SK-N-SH treated with all-trans-retinoic acid at 6 μM for 48 hours (cell line): ENCODE measurements at regions not wholly inside any gene's neighbourhood (a gene's known extent, or its start where the extent isn't known, plus 50 kb on each side); places are given as distances from the start of the nearest gene placed in this dataset.

ENCODE experiments used
- CSDC2 ChIP-seq: fragments of 250-450 bp; sonication (Bioruptor Pico); IDR thresholded peaks from 2 replicates; pipeline ENCODE4 v1.5.0; 2020; ENCODE audit warnings: mild to moderate bottlenecking, moderate library complexity
- TSHZ2 ChIP-seq: fragments of 250-450 bp; sonication (Bioruptor Pico); IDR thresholded peaks from 2 replicates; pipeline ENCODE4 v1.5.0; 2020; ENCODE audit warnings: mild to moderate bottlenecking, moderate library complexity
- ZFP30 ChIP-seq: fragments of 450-650 bp; formaldehyde crosslinking; IDR thresholded peaks from 2 replicates; pipeline ENCODE4 v1.5.0; 2022; ENCODE audit warnings: mild to moderate bottlenecking, moderate library complexity
- TF ChIP-seq, protein P1 (sequence below): fragments of 250-450 bp; sonication (Bioruptor Pico); IDR thresholded peaks from 2 replicates; pipeline ENCODE4 v1.8.0; 2020; ENCODE audit warnings: mild to moderate bottlenecking, moderate library complexity, borderline replicate concordance

DNA sequence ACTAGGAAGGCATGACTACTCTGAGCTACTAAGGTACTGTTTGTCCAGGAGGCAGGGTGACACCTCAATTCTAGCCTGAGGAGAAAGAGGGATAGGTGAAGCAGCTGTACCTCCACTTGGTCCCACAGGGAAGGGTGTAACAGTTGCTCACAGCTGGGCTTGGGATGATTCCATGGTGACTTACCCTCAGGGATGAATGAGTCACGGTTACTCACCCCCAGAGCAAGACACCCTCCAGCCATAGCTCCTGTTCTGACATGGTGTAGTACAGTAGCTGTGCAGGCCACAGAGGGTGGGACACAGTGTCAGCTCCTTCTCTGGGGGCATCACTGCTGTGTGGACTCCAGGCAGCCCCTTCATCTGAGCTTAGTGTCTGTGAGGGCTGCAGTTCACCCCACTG, 868.6 kb upstream of the SEMA6D start:
- TF ChIP-seq ZFP30 (CRISPR knock-in tag) (no peak), TSHZ2 (CRISPR knock-in tag) (no peak), CSDC2 (CRISPR knock-in tag) (no peak)
- TF ChIP-seq, protein P1, sequence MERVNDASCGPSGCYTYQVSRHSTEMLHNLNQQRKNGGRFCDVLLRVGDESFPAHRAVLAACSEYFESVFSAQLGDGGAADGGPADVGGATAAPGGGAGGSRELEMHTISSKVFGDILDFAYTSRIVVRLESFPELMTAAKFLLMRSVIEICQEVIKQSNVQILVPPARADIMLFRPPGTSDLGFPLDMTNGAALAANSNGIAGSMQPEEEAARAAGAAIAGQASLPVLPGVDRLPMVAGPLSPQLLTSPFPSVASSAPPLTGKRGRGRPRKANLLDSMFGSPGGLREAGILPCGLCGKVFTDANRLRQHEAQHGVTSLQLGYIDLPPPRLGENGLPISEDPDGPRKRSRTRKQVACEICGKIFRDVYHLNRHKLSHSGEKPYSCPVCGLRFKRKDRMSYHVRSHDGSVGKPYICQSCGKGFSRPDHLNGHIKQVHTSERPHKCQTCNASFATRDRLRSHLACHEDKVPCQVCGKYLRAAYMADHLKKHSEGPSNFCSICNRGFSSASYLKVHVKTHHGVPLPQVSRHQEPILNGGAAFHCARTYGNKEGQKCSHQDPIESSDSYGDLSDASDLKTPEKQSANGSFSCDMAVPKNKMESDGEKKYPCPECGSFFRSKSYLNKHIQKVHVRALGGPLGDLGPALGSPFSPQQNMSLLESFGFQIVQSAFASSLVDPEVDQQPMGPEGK (CRISPR knock-in tag): no peak
